NCI-H69 (cell line): ENCODE measurements at regions not wholly inside any gene's neighbourhood (a gene's known extent, or its start where the extent isn't known, plus 50 kb on each side); places are given as distances from the start of the nearest gene placed in this dataset.

Source experiments
- DNase-seq: peaks from one replicate; lab custom pipeline; 2025; lab: John Stamatoyannopoulos, UW

GRCh38 chr3:41041899-41042298 is 157.4 kb upstream of the CTNNB1 start:
- no peak for DNase-seq

GRCh38 chr3:41044523-41044922 is 154.8 kb upstream of the CTNNB1 start:
- DNase-seq, result no peak

DNA sequence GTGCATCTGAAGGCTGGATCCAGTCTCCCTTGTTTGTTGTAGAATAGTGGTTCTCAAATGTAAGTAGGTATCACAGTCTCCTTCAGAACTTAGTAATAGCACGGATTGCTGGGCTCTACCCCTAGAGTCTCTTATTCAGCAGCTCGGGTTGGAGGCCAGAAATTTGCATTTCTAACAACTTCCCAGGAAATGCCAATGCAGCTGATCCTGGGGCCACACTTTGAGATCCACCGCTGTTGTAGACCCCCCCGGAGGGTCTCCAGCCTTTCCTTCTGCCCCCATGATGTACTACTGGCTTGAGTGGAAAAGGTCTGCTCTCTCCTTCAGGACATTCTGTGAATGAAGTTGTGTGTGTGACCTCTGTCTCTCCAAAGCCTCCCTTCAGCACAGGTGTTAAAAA is 153.8 kb upstream of the CTNNB1 start:
- no peak for DNase-seq

- no peak for DNase-seq
Measured at GRCh38 chr3:41050144-41050543, 149.2 kb upstream of the CTNNB1 start.

DNA sequence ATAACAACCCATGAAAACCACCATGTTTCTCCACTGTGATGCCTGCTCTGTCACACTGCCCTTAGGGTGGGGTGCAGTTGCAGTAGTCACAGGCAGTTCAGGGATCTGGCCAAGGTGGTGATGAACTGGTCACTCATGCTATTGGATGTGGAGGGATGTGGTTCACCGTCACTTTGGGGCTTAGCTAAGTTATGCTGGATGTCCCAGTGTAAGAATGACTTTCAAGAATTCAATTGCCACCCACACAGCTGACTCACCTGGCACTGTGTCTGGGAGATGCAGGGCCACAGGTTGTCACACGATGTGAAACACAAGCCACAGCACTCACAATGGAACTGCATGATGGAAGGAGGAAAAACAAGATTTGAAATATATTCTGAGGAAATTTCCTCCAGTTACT is 146.1 kb upstream of the CTNNB1 start:
- DNase-seq, result no peak

DNA sequence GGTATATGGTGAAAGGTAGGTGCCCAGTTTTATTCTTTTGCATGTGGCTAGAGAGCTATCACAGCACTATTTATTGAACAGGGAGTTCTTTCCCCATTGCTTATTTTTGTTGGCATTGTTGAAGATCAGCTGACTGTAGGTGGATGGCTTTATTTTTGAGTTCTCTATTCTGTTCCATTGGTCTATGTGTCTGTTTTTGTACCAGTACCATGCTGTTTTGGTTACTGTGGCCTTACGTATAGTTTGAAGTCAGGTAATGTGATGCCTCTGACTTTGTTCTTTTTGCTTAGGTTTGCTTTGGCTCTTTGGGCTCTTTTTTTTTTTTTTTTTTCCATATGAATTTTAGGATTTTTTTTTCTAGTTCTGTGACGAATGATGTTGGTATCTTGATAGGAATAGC is 139.2 kb upstream of the CTNNB1 start:
- DNase-seq, result no peak

- DNase-seq, result no peak
Measured at GRCh38 chr3:41064070-41064469, 135.2 kb upstream of the CTNNB1 start.

DNA sequence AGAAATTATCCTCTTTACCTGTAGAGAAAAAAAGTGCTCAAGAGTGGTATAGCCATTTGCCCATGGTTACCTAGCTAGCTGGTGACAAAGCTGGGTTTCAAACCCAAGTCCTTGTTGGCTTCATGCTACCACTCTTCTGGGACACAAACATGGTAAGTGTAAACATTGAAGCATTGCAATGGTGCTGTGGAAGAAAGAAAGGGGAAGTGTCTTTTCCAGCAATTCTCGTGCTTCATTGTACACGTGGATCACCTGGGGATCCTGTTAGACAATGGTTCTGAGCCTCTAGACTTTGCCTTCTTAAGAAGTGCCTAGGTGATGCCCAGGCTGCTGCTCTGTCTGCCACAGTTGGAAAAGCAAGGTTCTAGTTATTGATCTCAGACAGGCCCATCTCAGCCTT is 134.8 kb upstream of the CTNNB1 start:
- DNase-seq, result no peak

- DNase-seq, result no peak
Measured at GRCh38 chr3:41065340-41065739, 134.0 kb upstream of the CTNNB1 start.

DNA sequence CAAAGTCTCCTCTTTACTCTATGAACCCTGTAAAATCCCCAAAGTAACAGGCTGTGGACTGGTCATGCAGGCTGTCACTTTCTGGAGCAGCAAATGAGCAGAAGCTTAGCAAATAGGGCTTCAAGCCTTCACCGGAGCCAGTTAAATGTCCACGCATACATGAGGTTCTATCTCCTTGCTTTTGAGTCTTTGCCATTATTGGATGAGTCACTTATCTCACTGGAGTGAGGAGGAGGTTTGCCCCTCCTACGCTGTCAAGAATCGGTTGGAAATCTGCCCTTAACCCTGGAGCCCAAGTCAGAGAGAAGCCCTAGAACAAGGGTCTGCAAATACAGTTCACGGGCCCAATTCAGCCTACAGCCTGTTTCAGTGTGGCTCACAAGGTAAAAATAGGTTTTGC is 126.1 kb upstream of the CTNNB1 start:
- DNase-seq, result no peak

GRCh38 chr3:41075975-41076374 is 123.3 kb upstream of the CTNNB1 start:
- DNase-seq, result no peak

GRCh38 chr3:41076399-41076798 is 122.9 kb upstream of the CTNNB1 start:
- DNase-seq, result no peak

DNA sequence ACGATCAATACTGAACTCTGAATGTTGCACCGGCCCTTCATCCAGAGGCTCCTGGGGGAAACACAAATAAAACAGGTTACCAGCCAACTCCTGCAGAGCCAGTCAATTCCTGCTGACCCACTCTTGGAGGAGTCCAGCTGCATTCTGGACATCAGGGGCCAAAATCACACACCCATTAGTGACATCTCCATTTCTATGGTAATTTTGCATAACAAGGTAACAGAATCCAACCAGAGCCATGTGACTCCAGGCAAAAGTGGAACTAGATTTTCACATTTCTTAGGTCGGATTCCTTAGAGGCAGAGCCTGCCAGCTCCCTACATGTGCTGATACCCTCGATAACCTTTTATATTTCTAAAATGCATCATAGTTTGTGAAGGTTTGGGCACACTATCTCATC is 119.2 kb upstream of the CTNNB1 start:
- no peak for DNase-seq

DNA sequence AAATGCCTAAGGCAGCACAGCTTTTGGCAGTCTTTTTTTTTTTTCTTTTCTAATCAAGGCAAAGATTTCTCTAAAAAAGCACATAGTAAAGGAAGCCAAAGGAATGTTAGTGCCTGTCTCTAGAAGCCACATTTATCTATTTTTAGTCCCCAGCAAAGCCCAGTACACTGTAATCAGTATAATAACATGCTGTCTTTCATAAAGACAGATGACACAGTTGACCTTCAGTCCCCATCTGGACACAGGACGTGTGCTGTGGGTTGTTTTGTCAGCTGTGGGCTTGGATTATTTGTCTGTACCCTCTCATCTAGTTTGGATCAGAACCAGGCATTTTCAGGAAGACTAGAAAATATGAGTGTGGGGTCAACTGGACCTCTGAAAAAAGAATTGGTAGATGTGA is 110.4 kb upstream of the CTNNB1 start:
- DNase-seq, result no peak

GRCh38 chr3:41089566-41089965 is 109.7 kb upstream of the CTNNB1 start:
- DNase-seq, result no peak

- DNase-seq, result no peak
Measured at GRCh38 chr3:41092844-41093243, 106.5 kb upstream of the CTNNB1 start.

- DNase-seq, result no peak
Measured at GRCh38 chr3:41093476-41093875, 105.8 kb upstream of the CTNNB1 start.

- DNase-seq, result no peak
Measured at GRCh38 chr3:41094351-41094750, 105.0 kb upstream of the CTNNB1 start.

- DNase-seq, result peak; percentile 4
Measured at GRCh38 chr3:41095702-41096101, 103.6 kb upstream of the CTNNB1 start.

GRCh38 chr3:41097896-41098496 is 101.3 kb upstream of the CTNNB1 start:
- no peak for DNase-seq

DNA sequence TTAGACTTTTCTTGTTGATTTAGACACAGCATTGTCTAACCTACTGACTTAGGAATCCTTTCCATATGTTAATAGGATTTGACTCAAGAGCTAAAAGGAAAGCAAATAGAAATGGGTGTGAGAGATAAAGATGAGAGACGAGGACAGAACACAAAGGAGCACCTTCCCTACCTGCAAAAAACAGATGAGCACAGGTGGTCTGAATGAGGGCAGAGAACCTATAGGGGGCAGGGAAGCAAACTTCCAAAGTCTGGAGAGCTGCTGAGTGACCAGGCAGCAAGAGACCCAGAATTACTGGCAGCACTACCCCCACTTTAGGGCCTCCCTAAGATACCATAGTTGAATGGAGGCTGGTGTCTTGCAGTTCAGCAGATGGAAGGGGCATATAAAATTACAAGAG is 98.1 kb upstream of the CTNNB1 start:
- no peak for DNase-seq

GRCh38 chr3:41102053-41102556 is 97.2 kb upstream of the CTNNB1 start:
- no peak for DNase-seq

GRCh38 chr3:41102750-41103149 is 96.6 kb upstream of the CTNNB1 start:
- DNase-seq, result no peak

- DNase-seq, result no peak
Measured at GRCh38 chr3:41103200-41103599, 96.1 kb upstream of the CTNNB1 start.

DNA sequence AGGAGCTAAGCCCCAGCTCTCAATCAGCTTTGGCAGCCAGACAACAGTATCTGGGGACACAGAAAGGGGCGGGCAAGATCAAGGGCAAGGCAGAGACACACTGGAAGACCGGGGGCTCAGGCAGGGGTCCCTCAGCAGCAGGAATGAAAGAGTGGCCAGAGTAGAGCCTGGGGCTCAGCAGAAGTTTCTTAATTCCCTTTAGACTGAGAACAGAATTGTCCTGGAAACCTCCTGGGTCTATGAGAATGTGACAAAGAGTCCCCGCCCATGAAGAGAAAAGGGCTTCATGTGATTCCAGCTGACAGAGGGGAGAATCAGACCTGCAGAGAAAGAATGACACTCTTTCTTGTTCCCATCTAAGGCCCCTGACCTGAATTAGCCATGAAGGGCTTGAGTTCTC is 95.2 kb upstream of the CTNNB1 start:
- DNase-seq, result no peak
